ENCODE measurements at regions not wholly inside any gene's neighbourhood (a gene's known extent, or its start where the extent isn't known, plus 50 kb on each side); places are given as distances from the start of the nearest gene placed in this dataset.
A peak's percentile ranks its signal among the peaks of the same experiment; 100 is the strongest.
"Not testable (repeated sequence)": the region's sequence is repeated elsewhere in the genome, so short reads cannot be mapped to it uniquely, and the experiment has no call there.

DNA sequence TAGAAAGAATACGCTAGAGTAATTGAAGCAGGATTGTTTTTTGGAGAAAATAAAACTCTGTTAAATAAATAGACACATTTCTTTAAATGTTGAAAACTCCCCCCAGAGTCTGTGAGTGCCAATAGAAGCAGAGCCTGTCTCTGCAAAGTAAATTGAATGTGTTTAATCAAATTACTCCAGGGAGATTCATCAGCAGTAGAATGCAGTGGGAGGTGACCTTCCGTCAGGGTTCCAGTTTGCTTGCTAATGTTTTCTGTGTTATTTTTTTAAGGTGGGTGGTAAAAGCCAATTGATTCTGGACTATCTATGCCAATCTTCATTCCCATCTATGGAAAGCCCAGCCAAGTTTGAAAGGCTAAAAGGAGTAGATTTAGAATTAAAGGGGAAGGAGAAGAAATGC is 612.4 kb upstream of the GRM7 start:
- no peak for DNase-seq

DNA sequence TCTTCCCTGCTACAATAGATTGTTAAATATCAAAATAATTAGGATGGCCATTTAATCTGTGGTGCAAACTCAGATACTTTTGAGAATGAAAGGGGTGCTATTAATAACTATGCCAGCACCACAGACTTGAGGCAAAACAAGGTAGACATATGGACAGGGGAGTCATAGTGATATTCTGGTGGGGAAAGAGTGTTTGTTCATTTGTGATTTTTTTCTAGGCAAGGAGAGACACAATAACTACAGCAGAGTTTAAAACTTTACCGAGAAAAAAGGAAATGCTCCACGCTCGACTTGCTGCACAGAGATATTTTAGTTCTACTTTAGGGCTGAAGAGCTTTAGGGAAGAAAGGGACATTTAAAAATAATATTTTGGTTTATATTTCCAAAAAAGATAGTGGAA is 611.2 kb upstream of the GRM7 start:
- DNase-seq: no peak

DNA sequence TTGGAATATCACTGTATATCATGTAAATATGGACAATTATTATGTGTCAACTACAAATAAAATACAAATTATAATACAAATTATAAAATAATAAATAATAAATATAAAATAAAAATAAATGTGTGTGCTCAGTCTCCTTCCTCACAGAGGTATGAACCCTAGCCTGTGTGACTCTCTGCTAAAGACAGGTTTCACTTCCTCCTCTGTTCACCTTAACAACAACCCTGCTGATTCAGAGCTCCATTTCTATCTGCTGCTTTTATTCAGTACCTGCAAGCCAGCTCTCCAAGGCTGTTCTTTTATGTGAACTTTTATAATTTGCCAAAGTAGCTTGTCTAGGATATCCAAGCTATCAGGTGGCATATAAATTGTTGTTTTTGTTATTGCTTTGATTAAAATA is 610.7 kb upstream of the GRM7 start:
- DNase-seq: no peak

DNA sequence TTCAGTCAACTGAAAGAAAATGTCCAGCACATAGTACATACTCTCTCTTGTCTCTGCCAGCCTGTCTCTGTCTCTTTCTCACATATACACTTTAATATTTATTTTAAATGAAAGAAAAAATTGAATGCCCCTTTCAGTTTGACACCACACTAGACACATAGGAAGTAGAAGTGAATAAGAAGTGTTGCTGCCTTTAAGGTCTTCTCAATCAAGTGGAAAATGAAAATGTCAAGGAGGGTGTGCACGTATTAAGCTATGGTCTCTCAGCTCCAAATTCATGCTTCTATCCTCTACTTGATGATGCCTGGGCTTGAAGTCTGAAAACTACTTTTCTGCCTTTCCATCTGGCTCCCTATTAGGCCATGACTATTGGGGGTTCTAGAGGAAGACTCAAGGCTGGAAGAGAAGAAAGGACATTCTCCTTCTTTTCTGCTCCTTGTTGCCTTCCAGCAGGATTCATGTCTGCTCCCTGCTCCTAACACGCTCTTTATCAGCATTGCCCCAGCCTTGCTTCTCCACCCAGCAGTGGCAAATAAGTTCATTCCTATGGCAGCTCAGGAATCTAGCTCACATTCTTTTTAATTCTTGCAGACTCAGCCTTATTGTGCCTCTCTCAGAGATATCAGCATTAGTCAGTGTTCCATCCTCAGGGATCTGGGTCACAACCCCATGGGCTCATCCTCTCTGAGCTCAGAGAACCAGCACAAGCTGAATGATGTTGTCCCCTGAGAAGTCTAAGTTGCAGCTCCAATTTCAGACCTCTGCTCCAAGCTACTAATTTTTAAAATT is 609.1 kb upstream of the GRM7 start:
- DNase-seq: no peak

DNA sequence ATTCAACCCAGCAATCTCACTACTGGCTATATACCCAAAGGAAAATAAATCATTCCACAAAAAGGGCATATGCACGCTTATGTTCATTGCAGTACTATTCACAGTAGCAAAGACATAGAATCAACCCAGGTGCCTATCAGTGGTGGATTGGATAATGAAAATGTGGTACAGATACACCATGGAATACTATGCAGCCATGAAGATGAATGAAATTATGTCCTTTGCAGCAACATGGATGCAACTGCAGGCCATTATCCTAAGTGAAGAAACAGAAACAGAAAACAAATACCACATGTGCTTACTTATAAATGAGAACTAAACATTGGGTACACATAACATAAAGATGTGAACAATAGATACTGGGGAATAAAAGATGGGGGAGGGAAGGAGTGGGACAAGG is 606.4 kb upstream of the GRM7 start:
- DNase-seq: no peak

DNA sequence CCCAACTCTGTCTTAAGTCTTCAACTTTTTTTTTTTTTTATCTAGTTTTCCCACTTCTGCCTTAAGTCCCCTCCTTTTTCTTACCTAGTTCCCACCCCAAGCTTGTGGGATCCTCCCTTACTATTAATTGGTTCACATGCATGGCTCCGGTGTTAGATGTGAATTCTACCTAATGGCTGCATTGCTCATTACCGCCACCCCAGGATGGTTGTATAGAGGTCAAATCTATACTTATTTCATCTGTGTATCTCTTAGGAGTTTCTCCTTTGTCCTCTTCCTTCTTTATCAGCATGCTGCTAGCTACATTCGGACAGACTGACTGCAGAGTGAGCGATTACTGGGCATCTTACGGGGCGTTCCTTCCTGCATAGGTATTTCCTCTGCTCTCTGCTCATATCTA is 605.7 kb upstream of the GRM7 start:
- DNase-seq: no peak

DNA sequence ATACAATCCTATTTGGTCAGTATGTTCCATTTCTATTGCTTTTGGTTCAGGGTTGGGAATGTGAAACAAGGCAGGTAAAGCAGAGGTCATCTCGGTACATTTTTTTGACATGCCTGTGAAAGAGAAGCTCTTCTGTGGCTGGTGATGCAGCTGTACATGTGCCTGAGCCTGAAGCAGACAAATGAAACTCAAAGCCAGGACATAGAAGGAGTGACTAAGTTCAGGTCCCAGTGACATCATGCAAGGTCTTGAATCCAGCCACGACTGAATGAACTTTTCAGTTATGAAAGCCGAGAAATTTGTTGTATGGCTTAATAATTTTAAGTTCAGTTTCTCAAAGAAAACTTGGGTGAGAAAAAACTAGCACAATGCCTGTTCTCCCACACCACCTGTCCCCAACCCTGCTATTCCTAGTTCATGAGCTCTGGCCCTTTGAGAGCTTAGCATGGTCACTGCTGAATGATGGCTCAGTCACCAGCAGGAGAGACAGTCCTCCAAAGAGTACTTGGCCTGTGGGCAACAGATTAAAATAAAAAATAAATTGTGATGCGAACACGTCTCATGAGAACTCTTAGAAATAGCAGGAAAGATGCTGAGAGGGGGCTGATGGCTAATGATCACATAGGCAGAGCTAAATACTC is 600.2 kb upstream of the GRM7 start:
- DNase-seq: no peak

DNA sequence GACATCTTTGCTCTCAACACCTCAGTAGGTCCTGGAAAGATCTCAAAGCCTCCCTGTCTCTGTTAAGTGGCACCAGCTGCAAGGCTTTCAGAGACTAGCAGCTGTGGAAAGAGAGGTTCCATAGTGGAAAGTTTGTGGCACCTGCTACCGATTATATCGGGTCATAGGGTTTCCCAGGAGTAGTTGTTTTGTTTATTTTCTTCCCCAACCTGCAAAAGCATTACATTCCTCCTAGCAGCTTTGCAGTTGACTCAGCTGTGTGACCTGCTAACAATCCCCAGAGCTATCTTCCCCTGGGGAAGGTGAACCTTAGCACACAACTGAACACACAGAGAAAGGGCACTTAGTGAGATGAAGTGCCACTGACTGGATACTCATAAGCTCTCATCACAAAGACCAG is 598.9 kb upstream of the GRM7 start:
- peak; percentile 17 for DNase-seq

DNA sequence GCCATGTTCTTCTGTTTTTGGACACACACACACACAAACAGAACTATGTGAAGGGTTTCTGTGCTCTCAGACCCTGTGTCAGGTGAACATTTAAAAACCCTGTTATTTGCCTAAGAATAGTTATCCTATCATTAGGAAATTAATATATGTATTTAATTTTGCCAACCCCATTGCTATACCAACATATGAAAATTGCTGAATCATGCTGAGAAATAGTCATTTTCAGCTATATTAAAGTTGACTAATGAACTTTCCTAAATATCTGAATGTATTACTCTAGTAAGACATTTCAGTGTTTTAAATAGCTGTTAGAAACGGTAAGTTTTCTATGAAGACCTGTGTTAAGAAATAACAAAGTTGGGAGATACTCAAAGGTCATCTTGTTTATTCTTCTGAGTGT is 596.9 kb upstream of the GRM7 start:
- no peak for DNase-seq

DNA sequence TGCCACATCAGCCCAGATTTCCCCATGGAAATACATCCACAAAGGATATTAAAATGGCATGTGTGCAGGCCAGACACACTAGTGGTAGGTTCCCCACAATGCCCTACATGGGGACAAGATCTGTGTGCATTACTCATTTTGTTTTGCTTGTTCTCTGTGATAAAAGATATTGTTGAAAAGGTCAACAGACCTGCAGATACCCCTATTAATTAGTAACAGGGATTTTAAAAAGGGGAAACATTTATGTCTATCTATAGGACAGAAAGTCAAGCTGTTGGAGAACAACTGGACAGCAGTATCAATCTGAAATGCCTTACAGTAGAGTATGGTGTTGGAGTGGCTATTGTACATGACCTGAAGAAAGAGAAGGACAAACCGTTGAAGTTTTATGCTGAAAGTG is 596.0 kb upstream of the GRM7 start:
- no peak for DNase-seq

DNA sequence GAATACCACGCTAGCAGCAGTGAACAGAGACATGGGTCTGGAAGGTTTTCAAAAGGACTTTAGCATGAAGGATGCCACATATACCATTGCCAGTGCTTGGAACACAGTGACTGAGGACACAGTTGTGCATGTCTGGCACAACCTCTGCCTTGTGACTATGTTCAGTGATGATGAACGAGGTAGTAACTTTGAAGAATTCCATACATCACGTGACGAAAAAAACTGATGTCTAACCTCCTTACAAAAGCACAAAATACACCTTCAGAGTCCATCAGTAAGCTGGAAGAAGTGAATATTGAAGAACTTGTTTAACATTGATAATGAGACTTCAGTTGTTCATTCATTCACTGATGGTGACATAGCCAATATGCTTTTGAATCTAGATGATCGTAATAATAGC is 594.8 kb upstream of the GRM7 start:
- DNase-seq: no peak

DNA sequence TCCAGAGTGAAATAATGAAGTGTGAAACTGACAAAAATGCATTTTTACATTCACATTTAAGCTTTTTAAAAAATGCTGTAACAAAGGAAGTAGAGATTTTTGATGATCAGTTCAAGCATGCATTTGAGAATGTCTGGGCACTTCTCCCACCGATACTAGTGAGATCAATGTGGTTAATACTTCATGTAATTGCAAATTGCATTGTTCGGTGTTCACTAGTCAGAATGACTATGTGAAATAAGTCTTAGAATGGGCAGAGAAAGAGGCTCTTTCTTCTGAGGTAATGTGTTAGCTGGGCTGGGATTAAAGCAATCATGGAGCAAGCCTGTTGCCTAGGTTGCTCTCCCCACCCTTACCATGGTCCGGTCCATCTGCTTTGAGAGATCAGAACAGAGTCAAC is 587.0 kb upstream of the GRM7 start:
- no peak for DNase-seq

DNA sequence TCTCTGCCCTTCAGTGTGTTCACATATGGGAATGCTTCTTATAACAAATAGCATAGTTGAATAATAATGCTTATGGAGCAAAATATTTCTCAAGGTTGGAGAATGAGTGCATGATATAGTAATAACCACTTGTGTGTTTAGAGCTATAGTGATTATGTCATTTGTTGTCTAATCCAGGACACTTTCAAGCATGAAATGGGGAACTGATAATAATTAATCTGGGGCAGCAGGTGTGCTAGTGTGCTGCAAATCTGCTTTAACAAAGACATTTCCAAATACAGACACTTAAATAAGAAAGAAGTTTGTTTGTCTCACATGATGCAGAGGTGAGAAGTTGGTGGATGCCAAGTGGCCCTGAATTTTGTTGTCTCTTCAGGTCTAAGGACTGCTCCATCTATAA is 579.3 kb upstream of the GRM7 start:
- no peak for DNase-seq

DNA sequence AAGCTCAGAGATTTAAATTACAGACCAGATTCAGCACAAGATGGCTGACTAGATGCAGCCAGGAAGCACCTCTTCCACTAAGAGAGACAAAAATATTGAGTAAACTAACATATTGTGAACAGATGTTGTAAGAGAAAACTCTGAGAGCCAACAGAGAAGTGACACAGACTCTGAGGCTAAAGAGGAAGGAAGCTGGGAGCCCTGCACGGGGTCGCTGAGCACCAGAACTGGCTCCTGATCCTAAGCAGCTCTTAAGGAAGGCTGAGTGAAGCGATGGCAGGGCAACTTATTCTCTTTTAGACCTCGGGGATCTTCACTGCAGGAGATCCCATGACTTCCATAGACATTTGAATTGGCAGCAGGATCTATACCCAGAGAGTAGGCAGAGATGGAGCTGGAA is 578.0 kb upstream of the GRM7 start:
- DNase-seq: peak; percentile 29

DNA sequence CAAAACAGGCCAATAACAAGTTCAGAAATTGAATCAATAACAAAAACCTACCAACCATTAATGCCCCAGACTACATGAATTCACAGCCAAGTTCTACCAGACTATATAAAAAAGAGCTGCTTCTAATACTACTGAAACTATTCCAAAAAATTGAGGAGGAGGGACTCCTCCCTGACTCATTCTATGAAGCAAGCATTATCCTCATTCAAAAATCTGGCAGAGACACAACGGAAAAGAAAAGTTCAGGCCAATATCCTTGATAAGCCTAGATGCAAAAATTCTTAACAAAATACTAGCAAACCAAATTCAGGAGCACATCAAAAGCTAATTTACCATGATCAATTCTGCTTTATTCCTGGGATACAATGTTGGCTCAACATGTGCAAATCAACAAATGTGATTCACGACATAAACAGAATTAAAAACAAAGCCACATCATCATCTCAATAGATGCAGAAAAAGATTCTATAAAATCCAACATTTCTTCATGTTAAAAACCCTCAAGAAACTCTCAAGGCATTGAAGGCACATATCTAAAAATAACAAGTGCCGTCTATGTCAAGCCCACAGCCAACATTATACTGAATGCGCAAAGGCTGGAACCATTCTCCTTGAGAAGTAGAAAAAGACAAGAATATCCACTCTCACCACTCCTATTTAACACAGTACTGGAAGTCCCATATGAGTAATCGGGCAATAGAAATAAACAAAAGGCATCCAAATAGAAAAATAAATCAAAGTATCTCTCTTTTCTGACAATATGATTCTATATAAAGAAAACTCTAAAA is 573.6 kb upstream of the GRM7 start:
- DNase-seq: no peak

DNA sequence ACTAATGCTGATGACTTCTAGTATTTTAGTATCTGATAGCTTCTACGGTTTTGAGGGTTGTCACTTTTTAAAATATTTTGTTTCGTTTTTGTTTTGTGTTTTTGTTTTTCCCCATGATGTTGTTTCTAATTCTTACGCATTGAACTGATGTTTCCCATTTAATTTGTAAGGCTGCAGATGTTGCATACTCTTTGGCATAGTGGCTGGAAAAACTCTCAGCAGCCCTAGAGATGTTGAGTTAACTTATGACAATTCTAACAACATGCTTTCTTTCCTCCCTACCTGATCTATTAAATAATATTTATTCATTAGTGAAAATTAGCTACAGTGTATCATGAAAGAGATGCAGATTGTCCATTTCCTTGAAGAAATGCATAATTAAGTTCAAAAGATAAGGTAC is 559.3 kb upstream of the GRM7 start:
- DNase-seq: no peak

DNA sequence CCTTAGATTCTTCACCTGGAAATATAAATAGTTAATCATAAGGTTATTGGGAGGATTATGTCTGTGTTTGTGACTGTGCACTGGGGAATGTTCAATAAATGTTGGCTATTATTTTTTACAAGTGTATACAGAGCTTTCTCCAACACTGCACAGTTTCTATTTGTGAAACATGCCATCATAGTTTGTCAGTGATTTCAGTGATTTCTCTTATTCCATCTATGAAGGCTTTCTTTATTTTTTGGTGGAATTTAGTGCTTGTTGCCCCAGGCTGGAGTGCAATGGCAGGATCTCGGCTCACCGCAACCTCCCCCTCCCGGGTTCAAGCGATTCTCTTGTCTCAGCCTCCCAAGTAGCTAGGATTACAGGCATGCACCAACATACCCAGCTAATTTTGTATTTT is 545.0 kb upstream of the GRM7 start:
- no peak for DNase-seq

DNA sequence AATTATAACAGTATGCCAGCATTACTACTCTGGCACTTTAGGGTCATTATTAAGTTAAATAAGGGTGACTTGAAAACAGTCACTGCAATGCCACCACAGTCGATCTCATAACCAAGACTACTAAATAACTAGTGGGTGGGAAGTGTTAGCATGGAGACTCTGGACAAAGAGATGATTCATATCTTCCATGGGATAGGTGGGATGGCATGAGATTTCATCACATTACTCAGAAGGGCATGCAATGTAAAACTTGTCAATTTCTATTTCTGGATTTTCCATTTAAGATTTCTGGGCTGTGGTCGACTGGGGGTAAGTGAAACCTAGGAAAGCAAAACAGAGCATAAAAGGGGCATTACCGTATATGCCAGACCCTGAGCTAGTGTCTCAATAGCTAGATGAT is 538.9 kb upstream of the GRM7 start:
- DNase-seq: no peak

DNA sequence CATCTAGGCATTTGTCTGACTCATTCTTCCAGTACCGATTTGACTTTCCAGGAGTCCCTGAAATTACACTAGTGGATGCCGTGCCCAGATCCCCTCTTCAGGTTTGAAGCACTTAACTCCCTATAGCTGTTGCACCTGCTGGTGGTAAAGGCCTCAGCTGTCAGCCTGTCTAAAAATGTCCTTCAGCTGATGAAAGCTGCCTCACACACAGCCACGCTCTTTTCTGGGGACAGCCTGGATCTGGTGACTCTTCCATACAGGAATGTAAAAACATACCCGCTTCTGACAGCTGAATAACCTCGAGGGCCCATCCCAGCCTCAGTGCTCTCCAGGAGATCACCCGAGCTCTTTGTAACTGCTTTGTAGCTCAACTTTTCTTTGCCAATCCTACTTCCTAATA is 534.1 kb upstream of the GRM7 start:
- no peak for DNase-seq

DNA sequence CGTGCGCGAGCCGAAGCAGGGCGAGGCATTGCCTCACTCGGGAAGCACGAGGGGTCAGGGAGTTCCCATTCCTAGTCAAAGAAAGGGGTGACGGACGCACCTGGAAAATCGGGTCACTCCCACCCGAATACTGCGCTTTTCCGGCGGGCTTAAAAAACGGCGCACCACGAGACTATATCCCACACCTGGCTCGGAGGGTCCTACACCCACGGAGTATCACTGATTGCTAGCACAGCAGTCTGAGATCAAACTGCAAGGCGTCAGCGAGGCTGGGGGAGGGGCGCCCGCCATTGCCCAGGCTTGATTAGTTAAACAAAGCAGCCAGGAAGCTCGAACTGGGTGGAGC is 520.0 kb upstream of the GRM7 start:
- DNase-seq: not testable (repeated sequence)

DNA sequence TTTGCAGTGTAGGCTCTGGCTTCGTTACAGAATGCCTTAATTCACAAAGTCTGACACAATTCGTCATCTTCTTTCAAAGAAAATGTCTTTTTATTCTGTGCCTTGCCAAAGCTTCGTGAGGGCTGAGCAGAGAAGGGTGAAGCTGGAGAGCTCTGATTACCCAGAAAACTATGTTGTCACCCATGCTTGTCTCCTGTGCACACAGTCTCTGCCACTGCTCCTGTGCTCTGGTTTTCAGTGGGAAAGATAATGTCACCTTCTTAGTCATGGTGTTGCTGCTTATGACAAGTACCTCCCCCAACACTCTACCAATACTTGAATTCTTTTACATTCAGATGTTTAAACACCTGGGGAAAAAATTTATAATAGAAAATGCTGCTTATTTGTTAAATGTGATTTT is 509.2 kb upstream of the GRM7 start:
- no peak for DNase-seq

DNA sequence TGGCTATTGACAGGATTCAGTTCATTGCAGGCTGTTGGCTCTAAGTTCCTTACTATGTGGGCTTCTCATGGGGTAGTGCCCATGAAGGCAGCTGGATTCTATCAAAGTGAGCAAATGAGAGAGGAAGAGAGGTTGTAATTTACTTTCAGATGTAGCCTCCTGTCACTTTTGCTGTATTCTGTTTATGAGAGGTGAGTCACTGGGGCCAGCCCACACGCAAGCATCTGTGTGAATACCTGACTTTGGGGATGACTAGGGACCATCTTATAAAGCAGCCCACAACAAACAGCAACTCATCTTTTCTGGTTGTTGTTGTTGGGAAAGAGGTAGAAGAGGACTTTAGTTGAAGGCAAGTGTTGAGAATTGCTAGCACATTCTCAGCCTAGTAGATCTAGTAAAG is 506.3 kb upstream of the GRM7 start:
- no peak for DNase-seq

DNA sequence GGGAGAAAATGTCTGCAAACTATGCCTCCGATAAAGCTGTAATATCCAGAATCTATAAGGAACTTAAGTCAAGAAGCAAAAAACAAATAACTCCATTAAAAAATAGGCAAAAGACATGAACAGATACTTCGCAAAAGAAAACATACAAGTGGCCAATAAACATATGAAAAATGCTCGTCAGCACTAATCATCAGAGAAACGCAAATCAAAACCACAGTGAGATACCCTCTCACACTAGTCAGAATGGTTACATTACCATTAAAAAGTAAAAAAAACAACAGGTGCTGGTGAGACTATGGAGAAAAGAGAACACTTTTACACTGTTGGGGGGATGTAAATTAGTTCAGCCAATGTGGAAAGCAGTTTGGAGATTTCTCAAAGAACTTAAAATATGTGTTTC is 498.5 kb upstream of the GRM7 start:
- DNase-seq: no peak

DNA sequence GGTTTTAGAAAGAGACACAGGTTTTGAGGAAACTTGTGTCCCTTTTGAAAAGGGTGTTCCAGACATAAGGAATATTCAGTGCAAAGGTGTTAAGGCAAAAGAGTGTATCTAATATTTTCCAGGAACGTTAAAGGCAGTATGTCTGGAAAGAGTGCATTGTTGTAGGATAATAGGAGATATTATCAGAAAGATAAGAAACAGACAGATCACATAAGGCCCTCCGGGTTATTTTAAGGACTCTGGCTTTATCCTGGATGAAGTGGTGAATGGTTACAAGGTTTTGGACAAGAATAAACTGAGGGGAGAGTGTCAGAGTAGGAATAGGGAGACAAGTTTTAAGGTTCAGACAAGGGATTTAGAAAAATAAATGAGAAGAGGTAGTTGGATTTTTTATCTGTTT is 493.7 kb upstream of the GRM7 start:
- DNase-seq: no peak
